ENCODE measurements at regions not wholly inside any gene's neighbourhood (a gene's known extent, or its start where the extent isn't known, plus 50 kb on each side); places are given as distances from the start of the nearest gene placed in this dataset.

GRCh38 chr19:56949626-56950025 is 109.1 kb upstream of the PEG3 start:
- TF ChIP-seq ZFX (IDR thresholded peaks at IDR 0.05) = no peak
- no peak for TF ChIP-seq CTCF (conservative IDR thresholded peaks at IDR 0.05)
- no peak overlapping the region for H3K27ac ChIP-seq

- TF ChIP-seq ZFX (IDR thresholded peaks at IDR 0.05) (no peak), CTCF (conservative IDR thresholded peaks at IDR 0.05) (no peak)
- no peak overlapping the region for H3K27ac ChIP-seq
Observed at GRCh38 chr19:56951672-56952071, 111.1 kb upstream of the PEG3 start.

- TF ChIP-seq ZFX (IDR thresholded peaks at IDR 0.05) (no peak), CTCF (conservative IDR thresholded peaks at IDR 0.05) (no peak)
- no peak overlapping the region for H3K27ac ChIP-seq
Observed at GRCh38 chr19:56953470-56953869, 112.9 kb upstream of the PEG3 start.

GRCh38 chr19:56955637-56956216 is 115.2 kb upstream of the PEG3 start:
- TF ChIP-seq ZFX (IDR thresholded peaks at IDR 0.05) (no peak), CTCF (conservative IDR thresholded peaks at IDR 0.05) (no peak)
- no peak overlapping the region for H3K27ac ChIP-seq

- TF ChIP-seq CTCF (conservative IDR thresholded peaks at IDR 0.05) (no peak), ZFX (IDR thresholded peaks at IDR 0.05) (no peak)
- no peak overlapping the region for H3K27ac ChIP-seq
Observed at GRCh38 chr19:56956503-56957226, 116.1 kb upstream of the PEG3 start.

GRCh38 chr19:56959205-56959604 is 118.7 kb upstream of the PEG3 start:
- no peak for TF ChIP-seq ZFX (IDR thresholded peaks at IDR 0.05)
- no peak overlapping the region for H3K27ac ChIP-seq

- H3K27ac ChIP-seq = no peak overlapping the region
- no peak for TF ChIP-seq CTCF (conservative IDR thresholded peaks at IDR 0.05)
Observed at GRCh38 chr19:56960959-56961543, 120.5 kb upstream of the PEG3 start.

Measured in C4-2B (cell line).